ENCODE measurements at regions not wholly inside any gene's neighbourhood (a gene's known extent, or its start where the extent isn't known, plus 50 kb on each side); places are given as distances from the start of the nearest gene placed in this dataset.

- TF ChIP-seq BHLHE40 (IDR thresholded peaks at IDR 0.05; ENCODE audit: low read depth, low read length): no peak
- no peak for TF ChIP-seq CTCF (IDR thresholded peaks at IDR 0.05)
- TF ChIP-seq NR3C1 (IDR thresholded peaks at IDR 0.05): no peak
Measured at GRCh38 chr12:92330654-92331053, 185.0 kb upstream of the BTG1 start.

Data from A549 (cell line).